ENCODE measurements at regions not wholly inside any gene's neighbourhood (a gene's known extent, or its start where the extent isn't known, plus 50 kb on each side); places are given as distances from the start of the nearest gene placed in this dataset.
"Not testable (repeated sequence)": the region's sequence is repeated elsewhere in the genome, so short reads cannot be mapped to it uniquely, and the experiment has no call there.

DNA sequence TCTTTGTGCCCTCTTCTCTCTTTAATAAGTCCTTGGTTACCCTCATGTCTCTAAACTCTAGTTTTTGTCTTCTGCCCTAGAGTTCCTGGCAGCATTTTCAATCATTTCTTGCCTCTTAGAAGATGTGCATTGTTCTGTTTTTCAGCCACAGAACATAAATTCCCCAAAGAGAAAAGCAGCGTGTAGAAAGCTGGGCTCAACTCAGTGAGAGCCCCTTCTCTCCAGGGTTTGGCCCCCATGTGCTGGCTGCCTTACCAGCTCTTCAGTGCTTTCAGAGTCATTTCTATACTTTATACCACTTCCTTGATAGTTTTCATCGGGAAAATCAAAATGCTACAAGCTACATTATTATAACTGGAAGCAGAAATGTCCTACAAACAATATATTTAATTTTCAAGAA lies 369.1 kb upstream of the GRM7 start:
- no peaks in the 10 kb centered on the region for H3K4me1 ChIP-seq (ENCODE audit: control insufficient read depth in 5 of 5, insufficient read depth in 5 of 5, low read length in 5 of 5)
- no peak overlapping the region for H3K27ac ChIP-seq (ENCODE audit: low read depth, low read length)
- no peaks in the 10 kb centered on the region for H3K36me3 ChIP-seq (ENCODE audit: control insufficient read depth in 5 of 5, insufficient read depth in 5 of 5, low read length in 5 of 5)
- no peak overlapping the region for H3K9ac ChIP-seq (ENCODE audit: low read length in 5 of 5)
- no peak overlapping the region for H3K4me3 ChIP-seq (ENCODE audit: low read depth in 1 of 5, low read length in 5 of 5)
- no peaks in the 10 kb centered on the region for H3K9me3 ChIP-seq (ENCODE audit: control insufficient read depth in 5 of 5, low read length in 5 of 5)
- H3K27me3 ChIP-seq (ENCODE audit: control insufficient read depth in 5 of 5, insufficient read depth in 4 of 5, low read length in 5 of 5) = no peaks in the 10 kb centered on the region

GRCh38 chr3:6492306-6492705 lies 368.6 kb upstream of the GRM7 start:
- Histone ChIP-seq H3K4me1 (ENCODE audit: control insufficient read depth in 5 of 5, insufficient read depth in 5 of 5, low read length in 5 of 5) (no peaks in the 10 kb centered on the region), H3K27me3 (ENCODE audit: control insufficient read depth in 5 of 5, insufficient read depth in 4 of 5, low read length in 5 of 5) (no peaks in the 10 kb centered on the region), H3K9me3 (ENCODE audit: control insufficient read depth in 5 of 5, low read length in 5 of 5) (no peaks in the 10 kb centered on the region), H3K27ac (ENCODE audit: low read depth, low read length) (no peak overlapping the region), H3K4me3 (ENCODE audit: low read depth in 1 of 5, low read length in 5 of 5) (no peak overlapping the region), H3K9ac (ENCODE audit: low read length in 5 of 5) (no peak overlapping the region), H3K36me3 (ENCODE audit: control insufficient read depth in 5 of 5, insufficient read depth in 5 of 5, low read length in 5 of 5) (no peaks in the 10 kb centered on the region)

DNA sequence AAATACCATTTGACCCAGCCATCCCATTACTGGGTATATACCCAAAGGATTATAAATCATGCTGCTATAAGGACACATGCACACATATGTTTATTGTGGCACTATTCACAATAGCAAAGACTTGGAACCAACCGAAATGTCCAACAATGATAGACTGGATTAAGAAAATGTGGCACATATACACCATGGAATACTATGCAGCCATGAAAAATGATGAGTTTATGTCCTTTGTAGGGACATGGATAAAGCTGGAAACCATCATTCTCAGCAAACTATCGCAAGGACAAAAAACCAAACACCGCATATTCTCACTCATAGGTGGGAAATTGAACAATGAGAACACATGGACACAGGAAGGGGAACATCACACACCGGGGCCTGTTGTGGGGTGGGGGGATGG lies 362.0 kb upstream of the GRM7 start:
- H3K27ac ChIP-seq (ENCODE audit: low read depth, low read length); H3K36me3 ChIP-seq (ENCODE audit: control insufficient read depth in 5 of 5, insufficient read depth in 5 of 5, low read length in 5 of 5); H3K4me1 ChIP-seq (ENCODE audit: control insufficient read depth in 5 of 5, insufficient read depth in 5 of 5, low read length in 5 of 5); H3K9me3 ChIP-seq (ENCODE audit: control insufficient read depth in 5 of 5, low read length in 5 of 5); H3K4me3 ChIP-seq (ENCODE audit: low read depth in 1 of 5, low read length in 5 of 5); H3K27me3 ChIP-seq (ENCODE audit: control insufficient read depth in 5 of 5, insufficient read depth in 4 of 5, low read length in 5 of 5); H3K9ac ChIP-seq (ENCODE audit: low read length in 5 of 5): not testable (repeated sequence)

- H3K27ac ChIP-seq (ENCODE audit: low read depth, low read length) = no peak overlapping the region
- H3K36me3 ChIP-seq (ENCODE audit: control insufficient read depth in 5 of 5, insufficient read depth in 5 of 5, low read length in 5 of 5) = no peaks in the 10 kb centered on the region
- H3K4me1 ChIP-seq (ENCODE audit: control insufficient read depth in 5 of 5, insufficient read depth in 5 of 5, low read length in 5 of 5) = no peaks in the 10 kb centered on the region
- no peak overlapping the region for H3K9ac ChIP-seq (ENCODE audit: low read length in 5 of 5)
- H3K9me3 ChIP-seq (ENCODE audit: control insufficient read depth in 5 of 5, low read length in 5 of 5) = no peaks in the 10 kb centered on the region
- H3K27me3 ChIP-seq (ENCODE audit: control insufficient read depth in 5 of 5, insufficient read depth in 4 of 5, low read length in 5 of 5) = no peaks in the 10 kb centered on the region
- H3K4me3 ChIP-seq (ENCODE audit: low read depth in 1 of 5, low read length in 5 of 5) = no peak overlapping the region
Measured at GRCh38 chr3:6504347-6504746, 356.6 kb upstream of the GRM7 start.

DNA sequence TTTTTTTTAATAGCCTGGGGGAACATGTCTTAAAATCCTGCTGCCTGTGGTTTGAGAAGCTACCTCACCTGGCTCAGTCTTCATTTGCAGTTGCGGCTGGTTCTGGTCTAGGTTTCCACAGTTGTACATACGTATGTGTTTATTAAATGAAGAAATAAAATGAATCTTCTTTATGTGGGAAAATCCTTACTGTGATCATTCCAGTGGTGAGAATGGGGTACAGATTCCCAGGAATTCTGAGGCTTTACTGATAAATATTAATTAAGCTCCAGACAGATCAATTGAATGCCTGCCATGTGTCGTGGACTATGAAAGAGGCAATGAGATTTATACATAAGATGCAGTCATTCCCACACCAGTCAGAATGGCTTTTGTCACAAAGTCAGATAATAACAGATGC lies 356.1 kb upstream of the GRM7 start:
- Histone ChIP-seq H3K4me1 (ENCODE audit: control insufficient read depth in 5 of 5, insufficient read depth in 5 of 5, low read length in 5 of 5) (no peaks in the 10 kb centered on the region), H3K9ac (ENCODE audit: low read length in 5 of 5) (no peak overlapping the region)

DNA sequence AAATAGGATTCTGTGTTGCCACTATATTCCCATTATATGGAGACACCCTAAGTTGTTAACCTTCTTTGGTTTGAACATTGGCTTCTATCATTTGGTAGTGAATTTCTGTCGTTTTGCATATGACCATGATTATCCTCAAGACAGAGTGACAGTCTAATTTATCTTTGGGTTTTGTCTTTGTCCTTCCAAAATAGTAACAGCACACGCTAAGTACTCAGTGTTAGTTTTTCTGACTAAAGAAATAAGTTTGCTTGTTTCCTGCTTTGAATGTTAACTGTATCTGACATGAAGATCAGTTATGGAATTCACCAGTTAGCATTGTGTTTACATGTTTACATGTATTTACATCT lies 352.5 kb upstream of the GRM7 start:
- no peak overlapping the region for H3K9ac ChIP-seq (ENCODE audit: low read length in 5 of 5)

More for the DNA sequence above, 356.1 kb upstream of the GRM7 start:
- Histone ChIP-seq H3K36me3 (ENCODE audit: control insufficient read depth in 5 of 5, insufficient read depth in 5 of 5, low read length in 5 of 5) (no peaks in the 10 kb centered on the region), H3K27ac (ENCODE audit: low read depth, low read length) (no peak overlapping the region), H3K4me3 (ENCODE audit: low read depth in 1 of 5, low read length in 5 of 5) (no peak overlapping the region), H3K27me3 (ENCODE audit: control insufficient read depth in 5 of 5, insufficient read depth in 4 of 5, low read length in 5 of 5) (no peaks in the 10 kb centered on the region), H3K9me3 (ENCODE audit: control insufficient read depth in 5 of 5, low read length in 5 of 5) (no peaks in the 10 kb centered on the region)

GRCh38 chr3:6509576-6509975 lies 351.3 kb upstream of the GRM7 start:
- Histone ChIP-seq H3K9me3 (ENCODE audit: control insufficient read depth in 5 of 5, low read length in 5 of 5) (no peaks in the 10 kb centered on the region), H3K27ac (ENCODE audit: low read depth, low read length) (no peak overlapping the region), H3K36me3 (ENCODE audit: control insufficient read depth in 5 of 5, insufficient read depth in 5 of 5, low read length in 5 of 5) (no peaks in the 10 kb centered on the region), H3K4me3 (ENCODE audit: low read depth in 1 of 5, low read length in 5 of 5) (no peak overlapping the region), H3K4me1 (ENCODE audit: control insufficient read depth in 5 of 5, insufficient read depth in 5 of 5, low read length in 5 of 5) (no peaks in the 10 kb centered on the region), H3K9ac (ENCODE audit: low read length in 5 of 5) (no peak overlapping the region), H3K27me3 (ENCODE audit: control insufficient read depth in 5 of 5, insufficient read depth in 4 of 5, low read length in 5 of 5) (no peaks in the 10 kb centered on the region)

More for the DNA sequence above, 352.5 kb upstream of the GRM7 start:
- Histone ChIP-seq H3K4me1 (ENCODE audit: control insufficient read depth in 5 of 5, insufficient read depth in 5 of 5, low read length in 5 of 5) (no peaks in the 10 kb centered on the region), H3K27ac (ENCODE audit: low read depth, low read length) (no peak overlapping the region), H3K9me3 (ENCODE audit: control insufficient read depth in 5 of 5, low read length in 5 of 5) (no peaks in the 10 kb centered on the region), H3K36me3 (ENCODE audit: control insufficient read depth in 5 of 5, insufficient read depth in 5 of 5, low read length in 5 of 5) (no peaks in the 10 kb centered on the region), H3K4me3 (ENCODE audit: low read depth in 1 of 5, low read length in 5 of 5) (no peak overlapping the region), H3K27me3 (ENCODE audit: control insufficient read depth in 5 of 5, insufficient read depth in 4 of 5, low read length in 5 of 5) (no peaks in the 10 kb centered on the region)

- Histone ChIP-seq H3K4me1 (ENCODE audit: control insufficient read depth in 5 of 5, insufficient read depth in 5 of 5, low read length in 5 of 5) (no peaks in the 10 kb centered on the region), H3K9ac (ENCODE audit: low read length in 5 of 5) (no peak overlapping the region)
Measured at GRCh38 chr3:6510713-6511112, 350.2 kb upstream of the GRM7 start.

GRCh38 chr3:6512172-6512800 lies 348.6 kb upstream of the GRM7 start:
- no peak overlapping the region for H3K9ac ChIP-seq (ENCODE audit: low read length in 5 of 5)
- no peaks in the 10 kb centered on the region for H3K4me1 ChIP-seq (ENCODE audit: control insufficient read depth in 5 of 5, insufficient read depth in 5 of 5, low read length in 5 of 5)
- no peaks in the 10 kb centered on the region for H3K9me3 ChIP-seq (ENCODE audit: control insufficient read depth in 5 of 5, low read length in 5 of 5)
- H3K27ac ChIP-seq (ENCODE audit: low read depth, low read length) = no peak overlapping the region
- H3K4me3 ChIP-seq (ENCODE audit: low read depth in 1 of 5, low read length in 5 of 5) = no peak overlapping the region
- no peaks in the 10 kb centered on the region for H3K36me3 ChIP-seq (ENCODE audit: control insufficient read depth in 5 of 5, insufficient read depth in 5 of 5, low read length in 5 of 5)
- H3K27me3 ChIP-seq (ENCODE audit: control insufficient read depth in 5 of 5, insufficient read depth in 4 of 5, low read length in 5 of 5) = no peaks in the 10 kb centered on the region

More at GRCh38 chr3:6510713-6511112, 350.2 kb upstream of the GRM7 start:
- H3K4me3 ChIP-seq (ENCODE audit: low read depth in 1 of 5, low read length in 5 of 5) = no peak overlapping the region
- H3K27ac ChIP-seq (ENCODE audit: low read depth, low read length) = no peak overlapping the region
- H3K9me3 ChIP-seq (ENCODE audit: control insufficient read depth in 5 of 5, low read length in 5 of 5) = no peaks in the 10 kb centered on the region
- no peaks in the 10 kb centered on the region for H3K36me3 ChIP-seq (ENCODE audit: control insufficient read depth in 5 of 5, insufficient read depth in 5 of 5, low read length in 5 of 5)
- H3K27me3 ChIP-seq (ENCODE audit: control insufficient read depth in 5 of 5, insufficient read depth in 4 of 5, low read length in 5 of 5) = no peaks in the 10 kb centered on the region

GRCh38 chr3:6516143-6516542 lies 344.8 kb upstream of the GRM7 start:
- Histone ChIP-seq H3K4me3 (ENCODE audit: low read depth in 1 of 5, low read length in 5 of 5) (no peak overlapping the region), H3K27me3 (ENCODE audit: control insufficient read depth in 5 of 5, insufficient read depth in 4 of 5, low read length in 5 of 5) (peaks cover 0 to 2% (median 0%) of the 10 kb centered on the region in 5 donors), H3K27ac (ENCODE audit: low read depth, low read length) (no peak overlapping the region), H3K4me1 (ENCODE audit: control insufficient read depth in 5 of 5, insufficient read depth in 5 of 5, low read length in 5 of 5) (no peaks in the 10 kb centered on the region), H3K36me3 (ENCODE audit: control insufficient read depth in 5 of 5, insufficient read depth in 5 of 5, low read length in 5 of 5) (no peaks in the 10 kb centered on the region), H3K9me3 (ENCODE audit: control insufficient read depth in 5 of 5, low read length in 5 of 5) (no peaks in the 10 kb centered on the region), H3K9ac (ENCODE audit: low read length in 5 of 5) (no peak overlapping the region)

- no peak overlapping the region for H3K4me3 ChIP-seq (ENCODE audit: low read depth in 1 of 5, low read length in 5 of 5)
- H3K27ac ChIP-seq (ENCODE audit: low read depth, low read length) = no peak overlapping the region
- no peaks in the 10 kb centered on the region for H3K36me3 ChIP-seq (ENCODE audit: control insufficient read depth in 5 of 5, insufficient read depth in 5 of 5, low read length in 5 of 5)
- H3K9me3 ChIP-seq (ENCODE audit: control insufficient read depth in 5 of 5, low read length in 5 of 5) = no peaks in the 10 kb centered on the region
- H3K9ac ChIP-seq (ENCODE audit: low read length in 5 of 5) = no peak overlapping the region
- no peaks in the 10 kb centered on the region for H3K4me1 ChIP-seq (ENCODE audit: control insufficient read depth in 5 of 5, insufficient read depth in 5 of 5, low read length in 5 of 5)
- peaks cover 0 to 2% (median 0%) of the 10 kb centered on the region in 5 donors for H3K27me3 ChIP-seq (ENCODE audit: control insufficient read depth in 5 of 5, insufficient read depth in 4 of 5, low read length in 5 of 5)
Measured at GRCh38 chr3:6516694-6517093, 344.2 kb upstream of the GRM7 start.
